Esophagus muscularis mucosa (tissue), 4 donors: ENCODE measurements at regions not wholly inside any gene's neighbourhood (a gene's known extent, or its start where the extent isn't known, plus 50 kb on each side); places are given as distances from the start of the nearest gene placed in this dataset.

Experiments
- DNase-seq: peaks from one replicate; pipeline ENCODE4 v3.0.0-alpha.2; 2017; ENCODE audit errors: extremely low spot score
- H3K27ac ChIP-seq, 4 donors: fragments of 200-600 bp; sonication (generic); replicated peaks in 1 of 4; 1 replicate in 3 of 4; 2 replicates in 1 of 4; pipeline ENCODE4 v1.5.1; 2016 to 2019; ENCODE audit warnings: mild to moderate bottlenecking in 1 of 4
- H3K27me3 ChIP-seq, 4 donors: fragments of 200-600 bp; sonication (generic); one replicate each; pipeline versions ENCODE4 v1.5.1 to v1.6.0; 2016 to 2019
- H3K36me3 ChIP-seq, 4 donors: fragments of 200-600 bp; sonication (generic); one replicate each; pipeline ENCODE4 v1.5.1; 2016 to 2019
- H3K4me1 ChIP-seq, 4 donors: fragments of 200-600 bp; sonication (generic); one replicate each; pipeline ENCODE4 v1.5.1; 2016 to 2019
- H3K4me3 ChIP-seq, 4 donors: fragments of 200-600 bp; sonication (generic); 1 replicate in 2 of 4; 2 replicates in 2 of 4; pipeline ENCODE4 v1.5.1; 2016 to 2019; ENCODE audit warnings: mild to moderate bottlenecking in 4 of 4, moderate library complexity in 1 of 4
- H3K9me3 ChIP-seq, 4 donors: fragments of 200-600 bp; sonication (generic); 1 replicate in 3 of 4; 2 replicates in 1 of 4; pipeline ENCODE4 v1.5.1; 2016 to 2019
- CTCF ChIP-seq, 3 experiments: fragments of 200-600 bp in 2 of 3; fragments of 450-650 bp in 1 of 3; sonication (generic) in 2 of 3; IDR thresholded peaks; one replicate each; pipeline ENCODE4 v1.5.1; 2017 to 2019; ENCODE audit warnings: antibody characterized with exemption in 3 of 3, mild to moderate bottlenecking in 2 of 3, moderate library complexity in 1 of 3
- EP300 ChIP-seq: sonication (generic); formaldehyde crosslinking; IDR thresholded peaks from one replicate; pipeline ENCODE4 v1.6.1; 2017; ENCODE audit warnings: antibody characterized with exemption
- POLR2A ChIP-seq: fragments of 450-650 bp; IDR thresholded peaks from one replicate; pipeline ENCODE4 v1.6.1; 2017; ENCODE audit warnings: antibody characterized with exemption, moderate library complexity, mild to moderate bottlenecking, low read depth
- POLR2AphosphoS5 ChIP-seq, 2 donors: sonication (generic); formaldehyde crosslinking; IDR thresholded peaks; one replicate each; pipeline ENCODE4 v1.6.1; 2017; ENCODE audit warnings: antibody characterized with exemption in 2 of 2
- WGBS: methylation state at CpG from one replicate; pipeline ENCODE4 v1.1.5; 2018; 5-methylcytosine and 5-hydroxymethylcytosine counted together
- intact Hi-C: fragments of 100-400 bp; cut with DNase I; formaldehyde crosslinking; loops from one replicate; pipeline ENCODE4 v1.15.1; 2023

- intact Hi-C loops, result loop anchor here (5.0 kb wide), 1 partner anchor 194 kb away; no protein-coding TSS in a partner anchor
- H3K27ac ChIP-seq, result peak overlapping the region; percentile 68 to 80 (median 72)
These were observed 117.7 kb downstream of the CCDC71L start for GRCh38 chr7:106543221-106543757.

DNA sequence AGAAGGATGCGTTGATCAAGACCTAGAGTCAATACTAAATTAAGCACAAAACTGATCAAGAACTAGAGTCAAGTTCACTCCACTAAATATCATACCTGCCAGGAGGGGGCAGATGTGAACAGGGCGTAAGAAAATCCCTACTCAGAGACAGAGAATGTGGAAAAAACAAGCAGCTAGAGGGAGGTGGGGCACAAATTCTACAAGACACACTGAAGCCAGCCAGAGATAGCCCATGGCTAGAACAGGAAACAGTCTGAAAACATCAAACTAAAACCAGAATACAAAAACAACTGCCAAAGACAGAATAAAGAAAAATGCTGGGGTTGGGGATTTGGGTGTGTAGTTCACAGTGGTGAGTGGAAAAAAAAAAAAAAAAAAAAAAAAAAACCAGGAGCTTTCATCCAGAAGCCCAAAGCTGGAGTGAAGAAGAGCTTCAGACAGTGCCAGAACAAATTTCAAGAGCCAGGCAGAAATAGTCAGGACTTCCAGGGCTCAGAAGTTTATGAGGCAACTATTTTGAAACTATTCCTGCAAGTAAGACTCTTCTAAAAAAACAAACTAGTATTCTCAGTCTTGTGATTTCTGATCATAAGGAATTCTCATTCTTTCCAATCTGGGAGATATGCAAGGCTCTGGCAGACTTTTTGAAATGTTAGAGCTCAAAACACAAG lies 118.3 kb downstream of the CCDC71L start:
- H3K36me3 ChIP-seq, result no peaks in the 10 kb centered on the region
- TF ChIP-seq CTCF (IDR thresholded peaks at IDR 0.05) (peak; percentile 58 to 63 (median 60)), POLR2A (no peak), POLR2AphosphoS5 (IDR thresholded peaks at IDR 0.05) (peak in 1 of 2 donors; percentile 28), EP300 (no peak)
- DNase-seq, result peak; percentile 89
- H3K4me1 ChIP-seq, result peaks cover 6 to 24% (median 18%) of the 10 kb centered on the region in 4 donors
- no peaks in the 10 kb centered on the region for H3K9me3 ChIP-seq
- H3K4me3 ChIP-seq, result no peak overlapping the region
- no peaks in the 10 kb centered on the region for H3K27me3 ChIP-seq
- H3K27ac ChIP-seq, result peak overlapping the region; percentile 68 to 80 (median 72)
- intact Hi-C loops, result loop anchor here (5.0 kb wide), 1 partner anchor 195 kb away; no protein-coding TSS in a partner anchor
- 37% methylated on average over 2 of the region's 2 CpGs for WGBS

More at GRCh38 chr7:106543221-106543757, 117.7 kb downstream of the CCDC71L start:
- Histone ChIP-seq H3K4me3 (no peak overlapping the region), H3K4me1 (peaks cover 6 to 24% (median 18%) of the 10 kb centered on the region in 4 donors), H3K9me3 (no peaks in the 10 kb centered on the region), H3K27me3 (no peaks in the 10 kb centered on the region), H3K36me3 (no peaks in the 10 kb centered on the region)
- WGBS, result 76% methylated on average over 3 of the region's 3 CpGs
- TF ChIP-seq POLR2AphosphoS5 (IDR thresholded peaks at IDR 0.05), result peak in 1 of 2 donors; percentile 3
- TF ChIP-seq EP300, result no peak
- DNase-seq, result peak; percentile 86

- H3K9me3 ChIP-seq, result no peaks in the 10 kb centered on the region
- no peak for TF ChIP-seq CTCF (IDR thresholded peaks at IDR 0.05)
- TF ChIP-seq POLR2A, result no peak
- peaks cover 6 to 28% (median 18%) of the 10 kb centered on the region in 4 donors for H3K4me1 ChIP-seq
- WGBS, result 72% methylated on average over 5 of the region's 5 CpGs
- H3K27ac ChIP-seq, result no peak overlapping the region
- H3K36me3 ChIP-seq, result no peaks in the 10 kb centered on the region
- DNase-seq, result peak; percentile 31
- H3K4me3 ChIP-seq, result no peak overlapping the region
- intact Hi-C loops, result no loop called here
- H3K27me3 ChIP-seq, result no peaks in the 10 kb centered on the region
These were observed 122.3 kb downstream of the CCDC71L start for GRCh38 chr7:106538638-106539037.

- no peak overlapping the region for H3K4me3 ChIP-seq
- H3K4me1 ChIP-seq, result peaks cover 0 to 13% (median 4%) of the 10 kb centered on the region in 4 donors
- no peak overlapping the region for H3K27ac ChIP-seq
- DNase-seq, result no peak
- intact Hi-C loops, result no loop called here
- H3K36me3 ChIP-seq, result no peaks in the 10 kb centered on the region
- TF ChIP-seq POLR2A (no peak), EP300 (no peak), CTCF (IDR thresholded peaks at IDR 0.05) (no peak), POLR2AphosphoS5 (IDR thresholded peaks at IDR 0.05) (no peak)
- H3K9me3 ChIP-seq, result no peaks in the 10 kb centered on the region
- WGBS, result 66% methylated on average over 2 of the region's 2 CpGs
- H3K27me3 ChIP-seq, result no peaks in the 10 kb centered on the region
These were observed 123.8 kb downstream of the CCDC71L start for GRCh38 chr7:106537119-106537518.

DNA sequence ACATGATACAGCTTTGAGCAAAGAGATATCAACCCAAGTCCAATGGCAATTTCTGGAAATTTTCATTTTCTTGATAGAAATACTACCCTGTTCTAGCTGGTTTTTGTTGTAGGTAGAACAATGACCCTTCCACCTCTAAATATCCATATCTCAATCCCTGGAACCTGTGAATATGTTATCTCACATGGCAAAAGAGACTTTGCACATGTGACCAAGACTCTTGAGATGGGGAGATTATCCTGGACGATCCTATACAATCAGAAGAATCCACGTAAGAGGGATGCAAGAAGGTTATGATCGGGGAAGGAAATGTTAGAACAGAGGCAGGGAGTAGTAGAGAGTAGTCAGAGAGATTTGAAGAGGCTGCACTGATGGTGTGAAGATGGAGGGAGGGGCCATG lies 124.9 kb downstream of the CCDC71L start:
- WGBS, result 91% methylated on average over 3 of the region's 3 CpGs
- Histone ChIP-seq H3K36me3 (no peaks in the 10 kb centered on the region), H3K4me3 (no peak overlapping the region), H3K9me3 (no peaks in the 10 kb centered on the region), H3K27me3 (no peaks in the 10 kb centered on the region), H3K4me1 (peaks cover 0 to 5% (median 0%) of the 10 kb centered on the region in 4 donors), H3K27ac (no peak overlapping the region)
- no peak for DNase-seq
- intact Hi-C loops, result no loop called here
- TF ChIP-seq POLR2A, result no peak
- no peak for TF ChIP-seq EP300
- no peak for TF ChIP-seq POLR2AphosphoS5 (IDR thresholded peaks at IDR 0.05)
- no peak for TF ChIP-seq CTCF (IDR thresholded peaks at IDR 0.05)
